PC-9 (cell line): ENCODE measurements at regions not wholly inside any gene's neighbourhood (a gene's known extent, or its start where the extent isn't known, plus 50 kb on each side); places are given as distances from the start of the nearest gene placed in this dataset.
"Not testable (repeated sequence)": the region's sequence is repeated elsewhere in the genome, so short reads cannot be mapped to it uniquely, and the experiment has no call there.

Experiments
- BruUV-seq: library from RNA; stranded (reverse); fragments of 400-500 nt; replicated peaks from 2 replicates; lab custom pipeline; 2021; lab: Mats Ljungman, UMichigan
- CTCF ChIA-PET: fragments of 300-600 bp; sonication (Branson Sonifier 250); formaldehyde crosslinking; loops from one replicate; lab custom pipeline; 2022; ENCODE audit warnings: antibody characterized with exemption; lab: Charles Lee
- POLR2A ChIA-PET: fragments of 300-600 bp; sonication (Branson Sonifier 250); formaldehyde crosslinking; loops from one replicate; lab custom pipeline; 2022; ENCODE audit warnings: antibody characterized with exemption; ENCODE audit not compliant: unreplicated experiment; lab: Charles Lee
- DNase-seq, 2 experiments: peaks; one replicate each; pipeline versions ENCODE4 v3.0.0 to v3.0.0-alpha.2; 2015 to 2022; ENCODE audit warnings: mixed read lengths in 1 of 2
- H2AFZ ChIP-seq: fragments of 200-600 bp; sonication (generic); 2 replicates; pipeline ENCODE4 v1.8.1; 2017; ENCODE audit warnings: antibody characterized with exemption
- H3F3A ChIP-seq: fragments of 200-600 bp; sonication (generic); 2 replicates; pipeline ENCODE4 v1.8.1; 2017; ENCODE audit warnings: antibody characterized with exemption, mild to moderate bottlenecking, low read depth; ENCODE audit not compliant: insufficient read depth
- H3K27ac ChIP-seq: fragments of 200-600 bp; sonication (generic); 2 replicates; pipeline ENCODE4 v1.6.1; 2016; ENCODE audit warnings: mixed run types
- H3K27me3 ChIP-seq: fragments of 200-600 bp; sonication (generic); 2 replicates; pipeline ENCODE4 v1.6.1; 2016; ENCODE audit warnings: low read depth, mixed run types; ENCODE audit not compliant: insufficient read depth
- H3K36me3 ChIP-seq: fragments of 200-600 bp; sonication (generic); 2 replicates; pipeline ENCODE4 v1.6.1; 2016; ENCODE audit warnings: low read depth, mixed run types
- H3K4me1 ChIP-seq: fragments of 200-600 bp; sonication (generic); replicated peaks from 2 replicates; pipeline ENCODE4 v1.6.1; 2016; ENCODE audit warnings: mixed run types; ENCODE audit not compliant: insufficient read depth
- H3K4me2 ChIP-seq: fragments of 200-600 bp; sonication (generic); 2 replicates; pipeline ENCODE4 v1.6.1; 2017; ENCODE audit warnings: mixed run types
- H3K4me3 ChIP-seq: fragments of 200-600 bp; sonication (generic); 2 replicates; pipeline ENCODE4 v1.6.1; 2016; ENCODE audit warnings: mixed run types
- H3K79me2 ChIP-seq: fragments of 200-600 bp; sonication (generic); 2 replicates; pipeline ENCODE4 v1.6.1; 2017; ENCODE audit warnings: low read depth, mixed run types
- H3K9me2 ChIP-seq: fragments of 200-600 bp; sonication (generic); 2 replicates; pipeline ENCODE4 v1.8.1; 2017; ENCODE audit warnings: mild to moderate bottlenecking; ENCODE audit not compliant: insufficient read depth
- H3K9me3 ChIP-seq: fragments of 200-600 bp; sonication (generic); 2 replicates; pipeline ENCODE4 v1.8.1; 2016; ENCODE audit warnings: low read depth; ENCODE audit not compliant: insufficient read depth
- H4K20me1 ChIP-seq: fragments of 200-600 bp; sonication (generic); 2 replicates; pipeline ENCODE4 v1.8.1; 2017; ENCODE audit not compliant: insufficient read depth
- EZH2 ChIP-seq: fragments of 200-600 bp; sonication (generic); IDR thresholded peaks from 2 replicates; pipeline ENCODE4 v1.8.0; 2017; ENCODE audit warnings: antibody characterized with exemption, low read depth
- intact Hi-C: fragments of 100-400 bp; cut with micrococcal nuclease; formaldehyde crosslinking; loops from one replicate; pipeline ENCODE4 v1.10.0; 2022; ENCODE audit not compliant: unreplicated experiment
- TF ChIP-seq, protein P1 (sequence below): fragments of 200-600 bp; sonication (generic); conservative IDR thresholded peaks from 2 replicates; pipeline ENCODE4 v1.6.1; 2017; ENCODE audit warnings: mixed run types, antibody characterized with exemption, mild to moderate bottlenecking, moderate library complexity

DNA sequence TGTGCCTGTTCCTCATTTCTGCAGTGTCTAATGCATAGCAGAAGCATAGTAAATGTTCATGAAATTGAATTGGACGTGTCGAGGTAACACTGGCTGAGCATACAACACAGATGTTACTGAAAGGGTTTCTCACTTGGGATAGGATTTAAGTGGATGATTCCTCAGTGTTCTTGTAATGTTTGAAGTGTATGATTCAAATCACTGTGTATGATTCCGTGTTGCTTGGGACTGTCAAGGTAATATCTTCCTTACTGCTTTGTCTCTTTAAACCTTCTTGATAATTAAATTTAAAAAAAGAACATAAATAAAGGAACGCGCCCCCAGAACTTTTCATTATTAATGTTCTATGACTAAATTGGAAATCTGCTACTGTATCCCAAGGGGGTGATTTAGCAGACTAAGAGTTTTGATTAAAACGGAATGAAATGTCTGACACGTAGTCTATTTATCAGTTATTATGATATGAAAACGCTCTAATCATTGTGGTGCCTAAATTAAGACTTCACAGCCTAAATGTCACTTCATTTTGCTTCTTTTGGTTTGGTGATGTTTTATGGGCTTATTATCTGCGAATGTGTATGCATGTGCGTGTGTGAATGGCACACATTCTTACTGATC, 696.9 kb upstream of the EPHA5 start:
- TF ChIP-seq EZH2, result no peak
- TF ChIP-seq, protein P1, sequence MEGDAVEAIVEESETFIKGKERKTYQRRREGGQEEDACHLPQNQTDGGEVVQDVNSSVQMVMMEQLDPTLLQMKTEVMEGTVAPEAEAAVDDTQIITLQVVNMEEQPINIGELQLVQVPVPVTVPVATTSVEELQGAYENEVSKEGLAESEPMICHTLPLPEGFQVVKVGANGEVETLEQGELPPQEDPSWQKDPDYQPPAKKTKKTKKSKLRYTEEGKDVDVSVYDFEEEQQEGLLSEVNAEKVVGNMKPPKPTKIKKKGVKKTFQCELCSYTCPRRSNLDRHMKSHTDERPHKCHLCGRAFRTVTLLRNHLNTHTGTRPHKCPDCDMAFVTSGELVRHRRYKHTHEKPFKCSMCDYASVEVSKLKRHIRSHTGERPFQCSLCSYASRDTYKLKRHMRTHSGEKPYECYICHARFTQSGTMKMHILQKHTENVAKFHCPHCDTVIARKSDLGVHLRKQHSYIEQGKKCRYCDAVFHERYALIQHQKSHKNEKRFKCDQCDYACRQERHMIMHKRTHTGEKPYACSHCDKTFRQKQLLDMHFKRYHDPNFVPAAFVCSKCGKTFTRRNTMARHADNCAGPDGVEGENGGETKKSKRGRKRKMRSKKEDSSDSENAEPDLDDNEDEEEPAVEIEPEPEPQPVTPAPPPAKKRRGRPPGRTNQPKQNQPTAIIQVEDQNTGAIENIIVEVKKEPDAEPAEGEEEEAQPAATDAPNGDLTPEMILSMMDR, result no peak
- CTCF ChIA-PET, result no interaction called here

DNA sequence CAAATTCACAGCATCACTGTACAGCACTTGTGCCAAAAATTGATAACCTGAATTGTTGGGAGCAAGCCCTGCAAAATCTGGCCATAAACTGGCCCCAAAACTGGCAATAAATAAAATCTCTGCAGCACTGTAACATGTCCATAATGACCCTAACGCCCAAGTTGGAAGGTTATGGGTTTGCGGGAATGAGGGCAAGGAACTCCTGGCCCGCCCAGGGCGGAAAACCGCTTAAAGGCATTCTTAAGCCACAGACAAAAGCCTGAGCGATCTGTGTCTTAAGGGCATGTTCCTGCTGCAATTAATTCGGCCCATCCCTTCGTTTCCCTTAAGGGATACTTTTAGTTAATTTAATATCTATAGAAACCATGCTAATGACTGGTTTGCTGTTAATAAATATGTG, 690.1 kb upstream of the EPHA5 start:
- H3K27me3 ChIP-seq, H3K79me2 ChIP-seq, H3K36me3 ChIP-seq, POLR2A ChIA-PET, H3K9me3 ChIP-seq, H2AFZ ChIP-seq, DNase-seq, H3K9me2 ChIP-seq, H3K4me3 ChIP-seq, H4K20me1 ChIP-seq, CTCF ChIA-PET, BruUV-seq, intact Hi-C loops, H3K4me1 ChIP-seq, H3K4me2 ChIP-seq, H3K27ac ChIP-seq, H3F3A ChIP-seq: not testable (repeated sequence)

More for the DNA sequence above, 696.9 kb upstream of the EPHA5 start:
- Histone ChIP-seq H3F3A (no peaks in the 10 kb centered on the region), H3K9me2 (no peaks in the 10 kb centered on the region), H3K4me2 (no peak overlapping the region), H3K4me1 (no peaks in the 10 kb centered on the region), H3K9me3 (no peaks in the 10 kb centered on the region), H3K27ac (no peak overlapping the region), H2AFZ (no peak overlapping the region), H3K79me2 (no peaks in the 10 kb centered on the region), H4K20me1 (no peaks in the 10 kb centered on the region), H3K27me3 (no peaks in the 10 kb centered on the region), H3K4me3 (no peak overlapping the region), H3K36me3 (no peaks in the 10 kb centered on the region)
- BruUV-seq, result no TSS peak
- POLR2A ChIA-PET, result no interaction called here
- intact Hi-C loops, result no loop called here
- DNase-seq, result no peak

GRCh38 chr4:66357316-66357715, 687.0 kb upstream of the EPHA5 start:
- H3K9me3 ChIP-seq, result no peaks in the 10 kb centered on the region
- BruUV-seq, result no TSS peak
- H3F3A ChIP-seq, result no peaks in the 10 kb centered on the region
- DNase-seq, result no peak
- intact Hi-C loops, result no loop called here
- no peaks in the 10 kb centered on the region for H3K4me1 ChIP-seq
- H3K4me2 ChIP-seq, result no peak overlapping the region
- TF ChIP-seq, protein P1, result no peak
- TF ChIP-seq EZH2, result no peak
- H3K4me3 ChIP-seq, result no peak overlapping the region
- H3K9me2 ChIP-seq, result no peaks in the 10 kb centered on the region
- no peaks in the 10 kb centered on the region for H4K20me1 ChIP-seq
- ChIA-PET CTCF (no interaction called here), POLR2A (no interaction called here)
- no peaks in the 10 kb centered on the region for H3K27me3 ChIP-seq
- no peaks in the 10 kb centered on the region for H3K36me3 ChIP-seq
- no peak overlapping the region for H2AFZ ChIP-seq
- H3K79me2 ChIP-seq, result no peaks in the 10 kb centered on the region
- no peak overlapping the region for H3K27ac ChIP-seq

DNA sequence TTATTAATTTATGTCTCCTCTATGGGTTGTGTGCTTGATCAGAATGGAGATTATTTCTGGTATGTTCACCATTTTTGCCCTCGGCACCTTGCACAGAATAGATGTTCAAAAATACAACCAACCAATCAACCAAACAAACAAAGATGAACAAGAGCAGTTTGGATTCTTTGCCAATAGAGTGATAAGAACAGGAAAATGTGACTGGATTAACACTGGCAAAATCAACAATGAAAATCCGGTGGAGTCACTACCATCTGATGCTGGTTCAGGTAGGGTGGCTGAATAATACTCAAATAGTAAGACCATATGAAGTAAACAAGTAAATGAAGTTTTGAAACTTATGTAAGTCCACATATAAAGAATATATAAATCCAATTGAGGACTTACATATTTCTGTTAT, 685.0 kb upstream of the EPHA5 start:
- Histone ChIP-seq H3K9me2 (no peaks in the 10 kb centered on the region), H3F3A (no peaks in the 10 kb centered on the region), H3K36me3 (no peaks in the 10 kb centered on the region), H4K20me1 (no peaks in the 10 kb centered on the region), H3K4me1 (no peaks in the 10 kb centered on the region), H3K4me3 (no peak overlapping the region), H3K4me2 (no peak overlapping the region), H2AFZ (no peak overlapping the region), H3K27ac (no peak overlapping the region), H3K27me3 (no peaks in the 10 kb centered on the region), H3K79me2 (no peaks in the 10 kb centered on the region), H3K9me3 (no peaks in the 10 kb centered on the region)
- TF ChIP-seq, protein P1, result no peak
- no peak for TF ChIP-seq EZH2
- no TSS peak for BruUV-seq
- no peak for DNase-seq
- intact Hi-C loops, result no loop called here
- CTCF ChIA-PET, result no interaction called here
- POLR2A ChIA-PET, result no interaction called here
